Neural cell (in vitro differentiated cells): ENCODE measurements at regions not wholly inside any gene's neighbourhood (a gene's known extent, or its start where the extent isn't known, plus 50 kb on each side); places are given as distances from the start of the nearest gene placed in this dataset.

Source experiments
- H2AFZ ChIP-seq: fragments of 200-600, 300-800 bp; sonication (generic), shearing (Covaris generic); 2 replicates; pipeline ENCODE4 v1.6.0; 2014; ENCODE audit warnings: low read depth, mild to moderate bottlenecking, antibody characterized with exemption, low read length, moderate library complexity
- H3F3A ChIP-seq: fragments of 200-600 bp; shearing (Covaris generic); 2 replicates; pipeline ENCODE4 v1.6.1; 2016; ENCODE audit warnings: mild to moderate bottlenecking, moderate library complexity, mixed read lengths, antibody characterized with exemption, low read length; ENCODE audit not compliant: insufficient read depth, poor library complexity, severe bottlenecking
- H3K27ac ChIP-seq: fragments of 200-600, 300-800 bp; sonication (generic), shearing (Covaris generic); 2 replicates; pipeline ENCODE4 v1.5.1; 2014; ENCODE audit warnings: mild to moderate bottlenecking, low read length, moderate library complexity
- H3K27me3 ChIP-seq: fragments of 300-800, 200-600 bp; sonication (generic), shearing (Covaris generic); 2 replicates; pipeline ENCODE4 v1.6.0; 2014; ENCODE audit warnings: mild to moderate bottlenecking, low read depth, low read length, moderate library complexity; ENCODE audit not compliant: insufficient read depth
- H3K36me3 ChIP-seq: fragments of 300-800, 200-600 bp; sonication (generic), shearing (Covaris generic); 2 replicates; pipeline ENCODE4 v1.5.1; 2014; ENCODE audit warnings: mild to moderate bottlenecking, antibody characterized with exemption, low read length, moderate library complexity; ENCODE audit not compliant: insufficient read depth
- H3K4me2 ChIP-seq: fragments of 300-800, 200-600 bp; sonication (generic), shearing (Covaris generic); 2 replicates; pipeline ENCODE4 v1.6.0; 2014; ENCODE audit warnings: mild to moderate bottlenecking, low read length
- H3K4me3 ChIP-seq: fragments of 300-800, 200-600 bp; sonication (generic), shearing (Covaris generic); 2 replicates; pipeline ENCODE4 v1.5.1; 2014; ENCODE audit warnings: mild to moderate bottlenecking, low read length, moderate library complexity
- H3K79me2 ChIP-seq: fragments of 200-600 bp; shearing (Covaris generic); replicated peaks from 2 replicates; pipeline ENCODE4 v1.6.0; 2014; ENCODE audit warnings: mild to moderate bottlenecking, low read length, moderate library complexity; ENCODE audit not compliant: insufficient read depth
- H3K9ac ChIP-seq: fragments of 300-800, 200-600 bp; sonication (generic), shearing (Covaris generic); 2 replicates; pipeline ENCODE4 v1.6.1; 2016; ENCODE audit warnings: mild to moderate bottlenecking, low read length, mixed read lengths
- H3K9me2 ChIP-seq: fragments of 200-600 bp; shearing (Covaris generic); 2 replicates; pipeline ENCODE4 v1.6.1; 2016; ENCODE audit warnings: mild to moderate bottlenecking, low read length, mixed read lengths; ENCODE audit not compliant: insufficient read depth
- H3K9me3 ChIP-seq: fragments of 200-600, 300-800 bp; sonication (generic), shearing (Covaris generic); 2 replicates; pipeline ENCODE4 v1.6.1; 2016; ENCODE audit warnings: mild to moderate bottlenecking, mixed run types, low read length, moderate library complexity, mixed read lengths
- H4K20me1 ChIP-seq: fragments of 200-600 bp; shearing (Covaris generic); 2 replicates; pipeline ENCODE4 v1.6.1; 2016; ENCODE audit warnings: mild to moderate bottlenecking, mixed run types; ENCODE audit not compliant: insufficient read depth
- EP300 ChIP-seq: fragments of 450-650 bp; conservative IDR thresholded peaks from 2 replicates; pipeline ENCODE4 v1.6.1; 2014; ENCODE audit warnings: antibody characterized with exemption, mild to moderate bottlenecking, moderate library complexity; ENCODE audit not compliant: poor library complexity, severe bottlenecking
- EZH2 ChIP-seq: fragments of 200-600, 300-800 bp; shearing (Covaris generic), sonication (generic); IDR thresholded peaks from 2 replicates; pipeline ENCODE4 v1.6.1; 2014; ENCODE audit warnings: antibody characterized with exemption, low read length, borderline replicate concordance, mild to moderate bottlenecking; ENCODE audit not compliant: insufficient read depth, poor library complexity, severe bottlenecking
- MXI1 ChIP-seq: fragments of 450-650 bp; conservative IDR thresholded peaks from 2 replicates; pipeline ENCODE4 v1.6.1; 2014; ENCODE audit warnings: antibody characterized with exemption, mild to moderate bottlenecking; ENCODE audit not compliant: poor library complexity, severe bottlenecking
- POLR2AphosphoS5 ChIP-seq: IDR thresholded peaks from 2 replicates; pipeline ENCODE4 v1.6.1; 2012
- RAD21 ChIP-seq: fragments of 450-650 bp; conservative IDR thresholded peaks from 2 replicates; pipeline ENCODE4 v1.6.1; 2014; ENCODE audit warnings: antibody characterized with exemption, mild to moderate bottlenecking, moderate library complexity
- SMC3 ChIP-seq: fragments of 450-650 bp; conservative IDR thresholded peaks from 2 replicates; pipeline ENCODE4 v1.6.1; 2014; ENCODE audit warnings: antibody characterized with exemption, mild to moderate bottlenecking, moderate library complexity; ENCODE audit not compliant: poor library complexity
- TAF1 ChIP-seq: IDR thresholded peaks from 2 replicates; pipeline ENCODE4 v1.6.1; 2012; ENCODE audit warnings: low read depth
- TF ChIP-seq, protein P1 (sequence below): IDR thresholded peaks from 2 replicates; pipeline ENCODE4 v1.6.1; 2012; ENCODE audit warnings: borderline replicate concordance
- TF ChIP-seq, protein P2 (sequence below): fragments of 450-650 bp; IDR thresholded peaks from 2 replicates; pipeline ENCODE4 v1.5.1; 2014; ENCODE audit warnings: antibody characterized with exemption, mild to moderate bottlenecking, moderate library complexity; ENCODE audit not compliant: poor library complexity, severe bottlenecking

- TF ChIP-seq TAF1 (no peak), SMC3 (no peak)
- H3K4me2 ChIP-seq = no peak overlapping the region
- H4K20me1 ChIP-seq = no peaks in the 10 kb centered on the region
- H3K9me3 ChIP-seq = no peaks in the 10 kb centered on the region
- no peak overlapping the region for H3K9ac ChIP-seq
- no peaks in the 10 kb centered on the region for H3K79me2 ChIP-seq
- H3K36me3 ChIP-seq = no peaks in the 10 kb centered on the region
- no peak overlapping the region for H3K27ac ChIP-seq
- no peaks in the 10 kb centered on the region for H3F3A ChIP-seq
- H2AFZ ChIP-seq = no peak overlapping the region
- no peaks in the 10 kb centered on the region for H3K27me3 ChIP-seq
- H3K4me3 ChIP-seq = no peak overlapping the region
- no peaks in the 10 kb centered on the region for H3K9me2 ChIP-seq
Observed at GRCh38 chrX:8305350-8305749, 134.3 kb upstream of the VCX2 start.

DNA sequence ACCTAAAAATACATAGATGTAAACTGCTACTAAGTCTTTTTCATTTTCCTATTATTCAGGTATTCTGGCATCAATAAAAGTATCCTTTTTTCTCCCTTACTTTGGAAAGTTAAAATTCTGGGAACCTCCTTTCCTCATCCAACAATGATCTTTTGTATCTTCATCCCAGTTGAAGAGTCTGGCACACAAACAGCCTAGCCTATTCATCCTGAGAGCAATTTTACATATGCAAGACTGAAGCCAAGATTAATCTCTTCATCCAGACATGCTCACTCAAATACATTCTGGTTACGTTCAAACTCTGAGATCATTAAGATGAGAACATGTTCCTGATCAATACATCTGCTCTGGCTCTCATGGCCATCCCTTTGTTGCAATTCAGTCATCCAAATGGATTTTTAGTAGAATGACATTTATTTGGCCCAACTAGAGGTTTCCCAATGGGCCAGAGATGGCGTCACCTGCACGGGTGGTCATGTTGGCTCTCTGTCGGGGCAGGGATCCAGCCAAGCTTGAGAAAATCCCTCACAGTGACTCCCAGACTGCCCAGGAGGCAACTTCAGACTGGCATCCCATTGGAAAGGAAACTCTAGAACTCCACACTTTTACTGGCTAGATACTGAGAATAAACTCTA is 135.3 kb upstream of the VCX2 start:
- Histone ChIP-seq H3K9ac (no peak overlapping the region), H3K9me2 (no peaks in the 10 kb centered on the region), H3K27ac (no peak overlapping the region), H3K4me3 (no peak overlapping the region), H3F3A (no peaks in the 10 kb centered on the region), H3K4me2 (no peak overlapping the region), H3K27me3 (no peaks in the 10 kb centered on the region), H3K9me3 (no peaks in the 10 kb centered on the region), H2AFZ (no peak overlapping the region), H4K20me1 (no peaks in the 10 kb centered on the region), H3K36me3 (no peaks in the 10 kb centered on the region), H3K79me2 (no peaks in the 10 kb centered on the region)
- TF ChIP-seq, protein P1, sequence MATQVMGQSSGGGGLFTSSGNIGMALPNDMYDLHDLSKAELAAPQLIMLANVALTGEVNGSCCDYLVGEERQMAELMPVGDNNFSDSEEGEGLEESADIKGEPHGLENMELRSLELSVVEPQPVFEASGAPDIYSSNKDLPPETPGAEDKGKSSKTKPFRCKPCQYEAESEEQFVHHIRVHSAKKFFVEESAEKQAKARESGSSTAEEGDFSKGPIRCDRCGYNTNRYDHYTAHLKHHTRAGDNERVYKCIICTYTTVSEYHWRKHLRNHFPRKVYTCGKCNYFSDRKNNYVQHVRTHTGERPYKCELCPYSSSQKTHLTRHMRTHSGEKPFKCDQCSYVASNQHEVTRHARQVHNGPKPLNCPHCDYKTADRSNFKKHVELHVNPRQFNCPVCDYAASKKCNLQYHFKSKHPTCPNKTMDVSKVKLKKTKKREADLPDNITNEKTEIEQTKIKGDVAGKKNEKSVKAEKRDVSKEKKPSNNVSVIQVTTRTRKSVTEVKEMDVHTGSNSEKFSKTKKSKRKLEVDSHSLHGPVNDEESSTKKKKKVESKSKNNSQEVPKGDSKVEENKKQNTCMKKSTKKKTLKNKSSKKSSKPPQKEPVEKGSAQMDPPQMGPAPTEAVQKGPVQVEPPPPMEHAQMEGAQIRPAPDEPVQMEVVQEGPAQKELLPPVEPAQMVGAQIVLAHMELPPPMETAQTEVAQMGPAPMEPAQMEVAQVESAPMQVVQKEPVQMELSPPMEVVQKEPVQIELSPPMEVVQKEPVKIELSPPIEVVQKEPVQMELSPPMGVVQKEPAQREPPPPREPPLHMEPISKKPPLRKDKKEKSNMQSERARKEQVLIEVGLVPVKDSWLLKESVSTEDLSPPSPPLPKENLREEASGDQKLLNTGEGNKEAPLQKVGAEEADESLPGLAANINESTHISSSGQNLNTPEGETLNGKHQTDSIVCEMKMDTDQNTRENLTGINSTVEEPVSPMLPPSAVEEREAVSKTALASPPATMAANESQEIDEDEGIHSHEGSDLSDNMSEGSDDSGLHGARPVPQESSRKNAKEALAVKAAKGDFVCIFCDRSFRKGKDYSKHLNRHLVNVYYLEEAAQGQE = no peak
- TF ChIP-seq, protein P2, sequence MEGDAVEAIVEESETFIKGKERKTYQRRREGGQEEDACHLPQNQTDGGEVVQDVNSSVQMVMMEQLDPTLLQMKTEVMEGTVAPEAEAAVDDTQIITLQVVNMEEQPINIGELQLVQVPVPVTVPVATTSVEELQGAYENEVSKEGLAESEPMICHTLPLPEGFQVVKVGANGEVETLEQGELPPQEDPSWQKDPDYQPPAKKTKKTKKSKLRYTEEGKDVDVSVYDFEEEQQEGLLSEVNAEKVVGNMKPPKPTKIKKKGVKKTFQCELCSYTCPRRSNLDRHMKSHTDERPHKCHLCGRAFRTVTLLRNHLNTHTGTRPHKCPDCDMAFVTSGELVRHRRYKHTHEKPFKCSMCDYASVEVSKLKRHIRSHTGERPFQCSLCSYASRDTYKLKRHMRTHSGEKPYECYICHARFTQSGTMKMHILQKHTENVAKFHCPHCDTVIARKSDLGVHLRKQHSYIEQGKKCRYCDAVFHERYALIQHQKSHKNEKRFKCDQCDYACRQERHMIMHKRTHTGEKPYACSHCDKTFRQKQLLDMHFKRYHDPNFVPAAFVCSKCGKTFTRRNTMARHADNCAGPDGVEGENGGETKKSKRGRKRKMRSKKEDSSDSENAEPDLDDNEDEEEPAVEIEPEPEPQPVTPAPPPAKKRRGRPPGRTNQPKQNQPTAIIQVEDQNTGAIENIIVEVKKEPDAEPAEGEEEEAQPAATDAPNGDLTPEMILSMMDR = no peak

DNA sequence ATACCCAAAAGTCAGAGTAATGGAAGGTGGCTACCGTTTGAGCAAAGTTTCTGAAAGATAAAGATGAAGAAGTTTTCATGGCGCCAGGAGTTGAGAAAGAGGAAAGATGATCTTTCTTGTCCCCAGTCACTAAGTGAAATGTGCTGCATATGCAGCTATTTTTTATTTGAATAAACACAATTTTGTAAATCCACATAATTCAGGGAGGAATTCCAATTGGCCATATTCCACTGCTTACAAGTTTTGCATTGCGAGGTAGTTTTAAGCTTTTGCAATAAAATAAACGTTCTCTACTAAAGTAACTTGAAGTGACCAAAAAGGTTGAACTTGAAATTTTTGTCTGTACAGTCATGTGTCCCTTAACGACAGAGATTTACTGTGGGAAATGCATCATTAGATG is 139.3 kb upstream of the VCX2 start:
- Histone ChIP-seq H3K9ac (no peak overlapping the region), H3K9me3 (no peaks in the 10 kb centered on the region)

More for the DNA sequence above, 139.3 kb upstream of the VCX2 start:
- Histone ChIP-seq H3F3A (no peaks in the 10 kb centered on the region), H3K79me2 (no peaks in the 10 kb centered on the region), H3K4me3 (no peak overlapping the region), H4K20me1 (no peaks in the 10 kb centered on the region), H3K4me2 (no peak overlapping the region), H3K36me3 (no peaks in the 10 kb centered on the region), H3K9me2 (no peaks in the 10 kb centered on the region), H2AFZ (no peak overlapping the region), H3K27me3 (no peaks in the 10 kb centered on the region), H3K27ac (no peak overlapping the region)
- TF ChIP-seq POLR2AphosphoS5 (no peak), EZH2 (no peak), RAD21 (no peak), TAF1 (no peak), MXI1 (no peak), EP300 (no peak), SMC3 (no peak)
- TF ChIP-seq, protein P2 = no peak
- TF ChIP-seq, protein P1 = no peak
